Cardiac muscle cell (in vitro differentiated cells and primary cell): ENCODE measurements at regions not wholly inside any gene's neighbourhood (a gene's known extent, or its start where the extent isn't known, plus 50 kb on each side); places are given as distances from the start of the nearest gene placed in this dataset.
"Not testable (repeated sequence)": the region's sequence is repeated elsewhere in the genome, so short reads cannot be mapped to it uniquely, and the experiment has no call there.

Source experiments
- DNase-seq, 2 donors: peaks; one replicate each; pipeline versions ENCODE4 v3.0.0 to v3.0.0-alpha.2; 2010 to 2017; ENCODE audit warnings: low read depth in 1 of 2, low spot score in 1 of 2
- H3K27ac ChIP-seq: fragments of 200-600 bp; sonication (generic); 2 replicates; pipeline ENCODE4 v1.5.1; 2016
- H3K27me3 ChIP-seq: fragments of 200-600 bp; sonication (generic); 2 replicates; pipeline ENCODE4 v1.6.0; 2016; ENCODE audit warnings: control low read depth
- H3K36me3 ChIP-seq: fragments of 200-600 bp; sonication (generic); 2 replicates; pipeline ENCODE4 v1.5.1; 2016; ENCODE audit warnings: control low read depth
- H3K4me1 ChIP-seq: fragments of 200-600 bp; sonication (generic); 2 replicates; pipeline ENCODE4 v1.8.1; 2017; ENCODE audit warnings: low read depth, mild to moderate bottlenecking, mixed run types
- H3K4me3 ChIP-seq: fragments of 200-600 bp; sonication (generic); 2 replicates; pipeline ENCODE4 v1.5.1; 2016; ENCODE audit warnings: mild to moderate bottlenecking
- H3K9me3 ChIP-seq: fragments of 200-600 bp; sonication (generic); 2 replicates; pipeline ENCODE4 v1.5.1; 2017; ENCODE audit warnings: low read depth, mild to moderate bottlenecking, control low read depth
- TF ChIP-seq, protein P1 (sequence below): IDR thresholded peaks from 2 replicates; pipeline ENCODE4 v1.5.1; 2012; ENCODE audit warnings: low read depth, mild to moderate bottlenecking, low read length

DNA sequence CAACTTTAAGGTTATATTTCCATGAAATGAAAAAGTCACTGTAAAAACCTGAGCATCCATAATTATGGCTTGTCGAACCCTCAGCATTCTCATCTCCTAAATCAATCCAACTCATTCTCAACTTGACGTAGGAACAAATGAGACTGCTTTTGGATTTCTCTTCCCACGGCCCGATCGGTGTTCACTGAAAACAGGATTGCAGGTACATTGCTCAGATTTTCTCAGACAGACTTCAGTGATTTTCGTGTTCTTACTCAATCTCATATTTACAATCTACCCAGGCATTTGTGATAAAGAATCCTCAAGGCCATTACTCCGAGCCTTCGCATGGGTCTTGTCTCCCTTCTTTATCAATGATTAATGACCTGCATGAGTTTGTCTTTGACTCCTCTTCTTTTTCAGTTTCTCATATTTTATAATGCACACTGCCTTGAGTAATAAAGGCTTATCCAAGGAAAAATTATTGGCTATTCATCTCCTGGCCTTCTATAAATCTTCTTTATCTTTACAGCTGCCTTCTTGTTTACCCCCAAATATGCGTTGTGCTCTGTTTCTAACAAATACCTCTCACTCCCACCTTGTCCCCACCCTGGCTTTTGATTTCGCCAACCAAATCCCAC is 90.4 kb upstream of the MYO3A start:
- H3K4me1 ChIP-seq = no peaks in the 10 kb centered on the region
- H3K27ac ChIP-seq = no peak overlapping the region
- no peak overlapping the region for H3K4me3 ChIP-seq
- no peaks in the 10 kb centered on the region for H3K36me3 ChIP-seq
- TF ChIP-seq, protein P1, sequence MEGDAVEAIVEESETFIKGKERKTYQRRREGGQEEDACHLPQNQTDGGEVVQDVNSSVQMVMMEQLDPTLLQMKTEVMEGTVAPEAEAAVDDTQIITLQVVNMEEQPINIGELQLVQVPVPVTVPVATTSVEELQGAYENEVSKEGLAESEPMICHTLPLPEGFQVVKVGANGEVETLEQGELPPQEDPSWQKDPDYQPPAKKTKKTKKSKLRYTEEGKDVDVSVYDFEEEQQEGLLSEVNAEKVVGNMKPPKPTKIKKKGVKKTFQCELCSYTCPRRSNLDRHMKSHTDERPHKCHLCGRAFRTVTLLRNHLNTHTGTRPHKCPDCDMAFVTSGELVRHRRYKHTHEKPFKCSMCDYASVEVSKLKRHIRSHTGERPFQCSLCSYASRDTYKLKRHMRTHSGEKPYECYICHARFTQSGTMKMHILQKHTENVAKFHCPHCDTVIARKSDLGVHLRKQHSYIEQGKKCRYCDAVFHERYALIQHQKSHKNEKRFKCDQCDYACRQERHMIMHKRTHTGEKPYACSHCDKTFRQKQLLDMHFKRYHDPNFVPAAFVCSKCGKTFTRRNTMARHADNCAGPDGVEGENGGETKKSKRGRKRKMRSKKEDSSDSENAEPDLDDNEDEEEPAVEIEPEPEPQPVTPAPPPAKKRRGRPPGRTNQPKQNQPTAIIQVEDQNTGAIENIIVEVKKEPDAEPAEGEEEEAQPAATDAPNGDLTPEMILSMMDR = no peak
- no peaks in the 10 kb centered on the region for H3K27me3 ChIP-seq
- no peaks in the 10 kb centered on the region for H3K9me3 ChIP-seq
- no peak for DNase-seq

DNA sequence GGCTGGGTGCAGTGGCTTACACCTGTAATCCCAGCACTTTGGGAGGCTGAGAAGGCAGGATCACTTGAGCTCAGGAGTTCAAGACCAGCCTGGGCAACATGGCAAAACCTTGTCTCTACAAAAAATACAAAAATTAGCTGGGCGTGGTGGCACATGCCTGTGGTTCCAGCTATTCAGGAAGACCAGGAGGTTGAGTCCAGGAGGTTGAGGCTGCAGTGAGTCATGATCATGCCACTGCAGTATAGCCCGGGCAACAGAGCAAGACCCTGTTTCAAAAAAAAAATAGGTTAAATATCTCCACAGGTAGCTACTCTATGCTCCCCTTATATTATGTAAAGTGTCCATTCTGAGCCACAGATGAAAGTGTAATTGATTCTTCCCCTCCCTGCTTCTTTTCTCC is 89.3 kb upstream of the MYO3A start:
- not testable (repeated sequence) for H3K4me1 ChIP-seq, DNase-seq, H3K27me3 ChIP-seq, H3K36me3 ChIP-seq, H3K27ac ChIP-seq, H3K9me3 ChIP-seq, H3K4me3 ChIP-seq

DNA sequence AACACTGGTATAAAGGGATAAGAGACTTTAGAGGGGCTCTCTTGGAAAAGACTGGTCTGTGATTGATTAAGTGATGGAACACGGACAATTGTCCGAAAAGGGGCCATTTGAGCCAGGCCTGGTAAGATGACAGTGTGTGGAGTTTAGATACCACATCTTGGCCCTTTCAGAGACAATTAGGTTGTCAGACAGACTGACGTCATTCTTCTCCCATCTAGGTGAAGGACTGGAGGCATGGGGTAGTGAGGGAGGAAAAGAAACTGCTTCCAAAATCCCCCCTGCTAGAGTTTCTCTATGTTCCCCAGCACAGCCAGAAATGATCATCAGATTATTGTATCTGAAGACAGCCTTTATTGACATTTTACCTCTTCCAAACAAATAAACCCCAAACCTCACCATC is 84.8 kb upstream of the MYO3A start:
- no peaks in the 10 kb centered on the region for H3K4me1 ChIP-seq
- H3K27me3 ChIP-seq = no peaks in the 10 kb centered on the region
- no peak overlapping the region for H3K4me3 ChIP-seq
- TF ChIP-seq, protein P1 = no peak
- no peak for DNase-seq
- H3K9me3 ChIP-seq = no peaks in the 10 kb centered on the region
- H3K36me3 ChIP-seq = no peaks in the 10 kb centered on the region
- no peak overlapping the region for H3K27ac ChIP-seq

DNA sequence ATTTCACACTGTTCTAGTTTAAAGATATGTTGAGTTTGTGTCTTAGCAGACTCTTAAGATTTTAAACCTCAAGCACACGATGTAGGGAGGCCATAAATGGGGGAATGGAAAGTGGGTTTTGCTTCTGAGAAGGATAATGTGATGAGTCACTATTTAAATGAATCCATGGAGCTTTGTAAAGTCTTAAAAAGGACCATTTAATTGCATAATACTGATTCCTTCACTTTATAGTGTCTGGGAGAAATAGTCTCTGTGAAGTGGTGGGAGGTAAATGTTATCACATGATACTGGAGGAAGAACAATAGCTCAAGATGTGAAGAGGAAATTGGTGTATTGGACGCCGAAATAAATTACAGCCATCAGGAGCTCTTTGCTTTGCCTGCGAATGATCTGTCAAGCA is 84.0 kb upstream of the MYO3A start:
- H3K27ac ChIP-seq = no peak overlapping the region
- TF ChIP-seq, protein P1 = no peak
- peak in 1 of 2 donors; percentile 10 for DNase-seq
- H3K9me3 ChIP-seq = no peaks in the 10 kb centered on the region
- no peak overlapping the region for H3K4me3 ChIP-seq
- no peaks in the 10 kb centered on the region for H3K27me3 ChIP-seq
- no peaks in the 10 kb centered on the region for H3K36me3 ChIP-seq
- no peaks in the 10 kb centered on the region for H3K4me1 ChIP-seq

DNA sequence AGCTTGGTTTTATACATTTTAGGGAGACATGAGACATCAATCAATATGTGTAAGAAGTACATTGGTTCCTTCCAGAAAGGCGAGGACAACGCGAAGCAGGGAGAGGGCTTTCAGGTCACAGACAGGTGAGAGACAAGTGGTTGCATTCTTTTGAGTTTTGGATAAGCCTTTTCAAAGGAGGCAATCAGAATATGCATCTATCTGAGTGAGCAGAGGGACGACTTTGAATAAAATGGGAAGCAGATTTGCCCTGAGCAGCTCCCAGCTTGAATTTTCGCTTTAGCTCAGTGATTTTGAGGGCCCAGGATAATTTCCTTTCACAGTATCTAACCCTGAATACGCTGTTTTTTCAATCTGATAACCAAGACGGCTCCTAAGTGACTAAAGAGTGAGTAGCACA is 82.5 kb upstream of the MYO3A start:
- Histone ChIP-seq H3K27ac (no peak overlapping the region), H3K4me1 (no peaks in the 10 kb centered on the region), H3K9me3 (no peaks in the 10 kb centered on the region), H3K36me3 (no peaks in the 10 kb centered on the region), H3K27me3 (no peaks in the 10 kb centered on the region), H3K4me3 (no peak overlapping the region)
- TF ChIP-seq, protein P1 = no peak
- no peak for DNase-seq

DNA sequence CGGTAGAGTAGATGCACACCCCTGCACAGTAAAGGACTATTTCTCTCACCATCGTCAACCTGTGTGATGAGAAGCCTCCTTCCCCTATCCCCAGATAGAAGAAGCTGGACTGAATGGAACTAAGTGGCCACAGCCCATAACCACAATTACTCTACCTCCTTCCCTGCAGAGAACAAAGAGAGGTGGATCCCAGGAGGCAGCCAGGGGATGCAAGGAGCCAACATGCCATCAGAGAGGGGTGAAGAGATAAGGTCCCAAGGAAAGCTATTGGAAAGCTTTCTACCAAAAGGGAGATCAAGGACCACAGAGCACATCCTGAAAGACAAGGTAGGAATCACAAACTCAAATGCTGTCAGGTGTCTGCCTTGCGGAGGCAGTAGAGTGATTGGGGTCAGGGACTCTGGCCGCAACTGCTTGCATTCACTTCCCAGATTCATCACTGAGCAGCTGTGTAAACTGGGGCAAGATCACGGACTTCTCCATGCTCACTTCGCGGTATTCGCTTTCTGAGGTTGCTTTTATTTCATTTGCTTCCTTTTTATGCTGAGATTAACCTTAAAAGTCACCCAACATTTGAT is 81.6 kb upstream of the MYO3A start:
- H3K27me3 ChIP-seq = no peaks in the 10 kb centered on the region
- no peak for DNase-seq
- no peaks in the 10 kb centered on the region for H3K9me3 ChIP-seq
- TF ChIP-seq, protein P1 = no peak
- H3K27ac ChIP-seq = no peak overlapping the region
- H3K4me1 ChIP-seq = no peaks in the 10 kb centered on the region
- H3K4me3 ChIP-seq = no peak overlapping the region
- H3K36me3 ChIP-seq = no peaks in the 10 kb centered on the region
